ENCODE measurements at regions not wholly inside any gene's neighbourhood (a gene's known extent, or its start where the extent isn't known, plus 50 kb on each side); places are given as distances from the start of the nearest gene placed in this dataset.
"Not testable (repeated sequence)": the region's sequence is repeated elsewhere in the genome, so short reads cannot be mapped to it uniquely, and the experiment has no call there.

GRCh38 chr5:17024686-17025180 is 88.6 kb upstream of the MYO10 start:
- peaks cover 12% of the 10 kb centered on the region for H3K4me1 ChIP-seq (ENCODE audit: low read depth, poor library complexity, severe bottlenecking)
- H3K79me2 ChIP-seq (ENCODE audit: insufficient read depth, low read depth), result no peaks in the 10 kb centered on the region
- H3K4me2 ChIP-seq, result no peak overlapping the region; the same call in 1 of the 2 replicates
- H3K27ac ChIP-seq, result no peak overlapping the region
- no peaks in the 10 kb centered on the region for H4K20me1 ChIP-seq (ENCODE audit: insufficient read depth)
- H2AFZ ChIP-seq (ENCODE audit: low read depth), result no peak overlapping the region
- H3K9ac ChIP-seq, result no peak overlapping the region
- H3K27me3 ChIP-seq (ENCODE audit: insufficient read depth, low read depth), result no peaks in the 10 kb centered on the region
- no peaks in the 10 kb centered on the region for H3K36me3 ChIP-seq (ENCODE audit: insufficient read depth)
- H3K4me3 ChIP-seq (IDR thresholded peaks at IDR 0.05; ENCODE audit: insufficient read depth, low read depth, low read length), result no peak overlapping the region
- no peak for TF ChIP-seq CTCF (conservative IDR thresholded peaks at IDR 0.05; ENCODE audit: low read depth, low read length)

GRCh38 chr5:17031659-17032277 is 95.7 kb upstream of the MYO10 start:
- not testable (repeated sequence) for H3K4me1 ChIP-seq (ENCODE audit: low read depth, poor library complexity, severe bottlenecking); H2AFZ ChIP-seq (ENCODE audit: low read depth); H3K27ac ChIP-seq; H3K27me3 ChIP-seq (ENCODE audit: insufficient read depth, low read depth); H4K20me1 ChIP-seq (ENCODE audit: insufficient read depth); H3K36me3 ChIP-seq (ENCODE audit: insufficient read depth); H3K9ac ChIP-seq; H3K79me2 ChIP-seq (ENCODE audit: insufficient read depth, low read depth); H3K4me2 ChIP-seq; H3K4me3 ChIP-seq (IDR thresholded peaks at IDR 0.05; ENCODE audit: insufficient read depth, low read depth, low read length)

- not testable (repeated sequence) for H3K4me3 ChIP-seq (IDR thresholded peaks at IDR 0.05; ENCODE audit: insufficient read depth, low read depth, low read length); H3K9ac ChIP-seq; H3K4me2 ChIP-seq; H3K79me2 ChIP-seq (ENCODE audit: insufficient read depth, low read depth); H4K20me1 ChIP-seq (ENCODE audit: insufficient read depth); H2AFZ ChIP-seq (ENCODE audit: low read depth); H3K27ac ChIP-seq; H3K4me1 ChIP-seq (ENCODE audit: low read depth, poor library complexity, severe bottlenecking); H3K36me3 ChIP-seq (ENCODE audit: insufficient read depth); H3K27me3 ChIP-seq (ENCODE audit: insufficient read depth, low read depth)
Observed at GRCh38 chr5:17032314-17032985, 96.4 kb upstream of the MYO10 start.

- H3K9ac ChIP-seq; H3K4me2 ChIP-seq; H4K20me1 ChIP-seq (ENCODE audit: insufficient read depth); H3K27me3 ChIP-seq (ENCODE audit: insufficient read depth, low read depth); H2AFZ ChIP-seq (ENCODE audit: low read depth); H3K4me3 ChIP-seq (IDR thresholded peaks at IDR 0.05; ENCODE audit: insufficient read depth, low read depth, low read length); H3K79me2 ChIP-seq (ENCODE audit: insufficient read depth, low read depth); H3K27ac ChIP-seq; H3K36me3 ChIP-seq (ENCODE audit: insufficient read depth): not testable (repeated sequence)
- H3K4me1 ChIP-seq (ENCODE audit: low read depth, poor library complexity, severe bottlenecking), result peaks cover 14% of the 10 kb centered on the region
Observed at GRCh38 chr5:17034992-17035391, 98.9 kb upstream of the MYO10 start.

- 0 out of 2 replicates have a peak overlapping the region, but pooled peaks have one; percentile 6 for H3K4me2 ChIP-seq
- H3K4me1 ChIP-seq (ENCODE audit: low read depth, poor library complexity, severe bottlenecking), result peaks cover 14% of the 10 kb centered on the region
- no peaks in the 10 kb centered on the region for H3K27me3 ChIP-seq (ENCODE audit: insufficient read depth, low read depth)
- H3K79me2 ChIP-seq (ENCODE audit: insufficient read depth, low read depth), result no peaks in the 10 kb centered on the region
- no peaks in the 10 kb centered on the region for H4K20me1 ChIP-seq (ENCODE audit: insufficient read depth)
- no peak overlapping the region for H3K4me3 ChIP-seq (IDR thresholded peaks at IDR 0.05; ENCODE audit: insufficient read depth, low read depth, low read length)
- H2AFZ ChIP-seq (ENCODE audit: low read depth), result no peak overlapping the region
- no peak overlapping the region for H3K27ac ChIP-seq
- no peak for TF ChIP-seq CTCF (conservative IDR thresholded peaks at IDR 0.05; ENCODE audit: low read depth, low read length)
- no peak overlapping the region for H3K9ac ChIP-seq
- no peaks in the 10 kb centered on the region for H3K36me3 ChIP-seq (ENCODE audit: insufficient read depth)
Observed at GRCh38 chr5:17037751-17038150, 101.7 kb upstream of the MYO10 start.

- Histone ChIP-seq H3K4me3 (IDR thresholded peaks at IDR 0.05; ENCODE audit: insufficient read depth, low read depth, low read length) (no peak overlapping the region), H3K27me3 (ENCODE audit: insufficient read depth, low read depth) (no peaks in the 10 kb centered on the region), H3K9ac (no peak overlapping the region), H3K27ac (no peak overlapping the region), H3K4me1 (ENCODE audit: low read depth, poor library complexity, severe bottlenecking) (peaks cover 14% of the 10 kb centered on the region), H3K79me2 (ENCODE audit: insufficient read depth, low read depth) (no peaks in the 10 kb centered on the region), H4K20me1 (ENCODE audit: insufficient read depth) (no peaks in the 10 kb centered on the region), H3K36me3 (ENCODE audit: insufficient read depth) (no peaks in the 10 kb centered on the region), H2AFZ (ENCODE audit: low read depth) (no peak overlapping the region), H3K4me2 (no peak overlapping the region)
- TF ChIP-seq CTCF (conservative IDR thresholded peaks at IDR 0.05; ENCODE audit: low read depth, low read length), result no peak
Observed at GRCh38 chr5:17039170-17039569, 103.1 kb upstream of the MYO10 start.
